Kidney (tissue), 13 donors: ENCODE measurements at regions not wholly inside any gene's neighbourhood (a gene's known extent, or its start where the extent isn't known, plus 50 kb on each side); places are given as distances from the start of the nearest gene placed in this dataset.

Experiments used
- DNase-seq, 5 donors: peaks; one replicate each; pipeline ENCODE4 v3.0.0-alpha.2; 2013 to 2020
- FAIRE-seq: peaks from 2 replicates; lab custom pipeline; 2012; peaks lifted over from hg19 to GRCh38; lab: Jason Lieb, UNC
- H3K27ac ChIP-seq, 2 donors: one replicate each; pipeline ENCODE4 v1.7.0; 2013; ENCODE audit warnings: low read depth in 2 of 2, low read length in 2 of 2, inconsistent platforms in 1 of 2
- H3K27me3 ChIP-seq: one replicate; pipeline ENCODE4 v1.7.1; 2013; ENCODE audit warnings: low read length, inconsistent platforms; ENCODE audit not compliant: control insufficient read depth, insufficient read depth
- H3K36me3 ChIP-seq, 3 donors: one replicate each; pipeline versions ENCODE4 v1.7.0 to v1.7.1; 2013; ENCODE audit warnings: low read length in 3 of 3, control low read depth in 1 of 3, inconsistent platforms in 1 of 3; ENCODE audit not compliant: insufficient read depth in 3 of 3, control insufficient read depth in 2 of 3
- H3K4me1 ChIP-seq, 3 donors: one replicate each; pipeline versions ENCODE4 v1.7.0 to v1.7.1; 2013; ENCODE audit warnings: low read length in 3 of 3, inconsistent platforms in 1 of 3, low read depth in 1 of 3; ENCODE audit not compliant: control insufficient read depth in 2 of 3, insufficient read depth in 2 of 3
- H3K4me3 ChIP-seq, 3 donors: one replicate each; pipeline versions ENCODE4 v1.7.0 to v1.8.1; 2013; ENCODE audit warnings: low read length in 3 of 3, control low read depth in 1 of 3, inconsistent platforms in 1 of 3
- H3K9ac ChIP-seq, 3 donors: one replicate each; pipeline versions ENCODE4 v1.7.0 to v1.7.1; 2013; ENCODE audit warnings: low read length in 3 of 3, control low read depth in 1 of 3, inconsistent platforms in 1 of 3
- H3K9me3 ChIP-seq, 3 donors: one replicate each; pipeline versions ENCODE4 v1.7.0 to v1.7.1; 2013; ENCODE audit warnings: low read length in 3 of 3, control low read depth in 1 of 3, inconsistent platforms in 1 of 3; ENCODE audit not compliant: control insufficient read depth in 2 of 3, insufficient read depth in 1 of 3
- intact Hi-C: fragments of 100-400 bp; cut with DNase I; formaldehyde crosslinking; loops from one replicate; pipeline ENCODE4 v1.11.1; 2022
- TF ChIP-seq, protein P1 (sequence below): IDR thresholded peaks from 3 replicates; pipeline ENCODE4 v1.5.1; 2012; ENCODE audit warnings: mild to moderate bottlenecking, moderate library complexity, borderline replicate concordance; ENCODE audit not compliant: insufficient read depth; ENCODE audit errors: extremely low read depth
- donor health status: control.
- donor health status: control.
- donor health status: control.
- donor health status: control.
- donor health status: control.
- donor health status: DM: yes; HTN: yes; CAD: no.
- donor health status: Normal renal cell carcinoma (clear cell type).

DNA sequence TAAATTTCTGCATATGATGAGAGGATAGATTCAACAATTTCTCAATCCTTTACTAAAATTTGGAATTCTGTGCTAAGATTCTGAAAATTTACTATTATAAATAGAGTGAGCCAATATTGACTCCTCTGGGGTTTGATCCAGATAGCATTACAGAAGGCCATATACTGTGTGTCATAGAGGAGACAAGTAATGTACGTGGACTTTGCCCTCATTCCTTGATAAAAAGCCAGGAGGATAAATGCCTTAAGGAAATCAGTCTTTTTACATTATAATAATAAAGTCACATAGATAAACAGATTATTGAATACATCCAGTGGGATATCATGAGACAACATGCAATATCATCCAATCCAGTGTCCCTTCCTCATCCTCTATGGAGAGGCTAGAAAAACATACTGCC, 188.0 kb upstream of the HDX start:
- DNase-seq: no peak
- Histone ChIP-seq H3K9ac (no peak overlapping the region), H3K27me3 (no peaks in the 10 kb centered on the region), H3K4me1 (no peaks in the 10 kb centered on the region), H3K36me3 (no peaks in the 10 kb centered on the region), H3K4me3 (no peak overlapping the region), H3K27ac (no peak overlapping the region), H3K9me3 (no peaks in the 10 kb centered on the region)
- FAIRE-seq: no peak
- TF ChIP-seq, protein P1, sequence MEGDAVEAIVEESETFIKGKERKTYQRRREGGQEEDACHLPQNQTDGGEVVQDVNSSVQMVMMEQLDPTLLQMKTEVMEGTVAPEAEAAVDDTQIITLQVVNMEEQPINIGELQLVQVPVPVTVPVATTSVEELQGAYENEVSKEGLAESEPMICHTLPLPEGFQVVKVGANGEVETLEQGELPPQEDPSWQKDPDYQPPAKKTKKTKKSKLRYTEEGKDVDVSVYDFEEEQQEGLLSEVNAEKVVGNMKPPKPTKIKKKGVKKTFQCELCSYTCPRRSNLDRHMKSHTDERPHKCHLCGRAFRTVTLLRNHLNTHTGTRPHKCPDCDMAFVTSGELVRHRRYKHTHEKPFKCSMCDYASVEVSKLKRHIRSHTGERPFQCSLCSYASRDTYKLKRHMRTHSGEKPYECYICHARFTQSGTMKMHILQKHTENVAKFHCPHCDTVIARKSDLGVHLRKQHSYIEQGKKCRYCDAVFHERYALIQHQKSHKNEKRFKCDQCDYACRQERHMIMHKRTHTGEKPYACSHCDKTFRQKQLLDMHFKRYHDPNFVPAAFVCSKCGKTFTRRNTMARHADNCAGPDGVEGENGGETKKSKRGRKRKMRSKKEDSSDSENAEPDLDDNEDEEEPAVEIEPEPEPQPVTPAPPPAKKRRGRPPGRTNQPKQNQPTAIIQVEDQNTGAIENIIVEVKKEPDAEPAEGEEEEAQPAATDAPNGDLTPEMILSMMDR: no peak
- intact Hi-C loops: no loop called here

DNA sequence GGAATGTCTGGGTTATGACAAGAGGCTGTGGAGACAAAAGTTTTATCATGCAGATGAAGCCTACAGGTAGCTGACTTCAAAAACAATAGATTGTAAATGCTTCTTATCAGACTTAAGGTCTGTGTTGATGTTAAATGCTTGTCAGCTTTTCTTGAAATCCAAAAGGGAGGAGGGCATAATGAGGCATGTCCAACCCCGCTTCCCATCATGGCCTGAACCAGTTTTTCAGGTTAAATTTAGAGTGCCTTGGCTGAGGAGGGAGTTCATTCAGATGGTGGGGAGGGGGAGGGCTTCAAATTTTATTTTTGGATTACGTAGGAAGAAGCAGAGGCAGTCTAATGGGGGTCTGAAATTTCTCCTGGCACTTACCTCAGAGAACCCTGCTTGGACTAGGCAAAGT, 207.7 kb upstream of the HDX start:
- H3K9ac ChIP-seq: no peak overlapping the region
- H3K27ac ChIP-seq: no peak overlapping the region
- TF ChIP-seq, protein P1: no peak
- H3K36me3 ChIP-seq: no peaks in the 10 kb centered on the region
- no peaks in the 10 kb centered on the region for H3K4me1 ChIP-seq
- H3K4me3 ChIP-seq: no peak overlapping the region
- no peaks in the 10 kb centered on the region for H3K27me3 ChIP-seq
- intact Hi-C loops: no loop called here
- no peaks in the 10 kb centered on the region for H3K9me3 ChIP-seq
- peak in 1 of 5 donors; percentile 10 for DNase-seq
- FAIRE-seq: no peak

DNA sequence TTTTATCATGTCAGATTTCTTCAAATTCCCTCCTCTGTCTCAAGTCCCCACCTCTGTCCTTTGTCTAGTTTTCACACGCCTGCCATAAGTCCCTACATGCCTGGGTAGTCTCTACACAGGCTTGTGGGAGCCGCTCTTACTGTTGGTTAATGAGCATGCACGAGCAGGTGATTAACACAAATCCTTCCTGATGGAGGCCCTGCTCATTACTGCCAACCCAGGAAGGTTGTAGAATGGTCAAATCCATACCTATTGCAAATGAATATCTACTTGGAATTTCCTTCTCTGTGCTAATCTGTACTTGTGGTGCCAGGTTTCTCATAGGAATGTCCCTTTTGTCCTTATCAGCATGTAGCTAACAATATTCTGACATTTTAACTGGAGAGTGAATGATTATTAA, 208.4 kb upstream of the HDX start:
- Histone ChIP-seq H3K27ac (no peak overlapping the region), H3K36me3 (no peaks in the 10 kb centered on the region), H3K9me3 (no peaks in the 10 kb centered on the region), H3K4me1 (no peaks in the 10 kb centered on the region), H3K27me3 (no peaks in the 10 kb centered on the region), H3K9ac (no peak overlapping the region), H3K4me3 (no peak overlapping the region)
- no peak for DNase-seq
- TF ChIP-seq, protein P1: no peak
- intact Hi-C loops: no loop called here
- FAIRE-seq: no peak

DNA sequence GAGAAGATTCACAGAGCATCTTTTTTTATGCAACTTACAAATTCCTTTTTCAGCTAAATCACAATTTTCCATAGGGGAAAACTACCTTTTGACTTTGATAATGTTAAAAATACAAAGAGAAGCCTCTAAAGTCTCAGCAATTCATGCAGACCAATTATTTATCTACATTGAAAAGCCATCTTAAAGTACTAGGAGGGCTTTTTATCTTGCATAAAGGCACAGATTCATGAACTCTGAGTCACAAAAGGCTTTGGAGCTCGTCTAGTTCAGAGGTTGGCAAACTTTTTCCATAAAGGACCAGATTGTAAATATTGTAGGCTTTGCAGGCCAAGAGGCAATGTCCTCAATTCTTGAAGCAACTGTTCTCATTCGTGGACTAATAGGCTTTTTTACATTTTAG, 210.4 kb upstream of the HDX start:
- no peaks in the 10 kb centered on the region for H3K9me3 ChIP-seq
- no peaks in the 10 kb centered on the region for H3K36me3 ChIP-seq
- TF ChIP-seq, protein P1: no peak
- no peak overlapping the region for H3K27ac ChIP-seq
- H3K9ac ChIP-seq: no peak overlapping the region
- no peak overlapping the region for H3K4me3 ChIP-seq
- intact Hi-C loops: no loop called here
- no peak for DNase-seq
- no peak for FAIRE-seq
- H3K27me3 ChIP-seq: no peaks in the 10 kb centered on the region
- H3K4me1 ChIP-seq: no peaks in the 10 kb centered on the region
